Stimulated activated CD4-positive, alpha-beta T cell treated with anti-CD3 and anti-CD28 coated beads, Interleukin-12 subunit alpha, Interleukin-12 subunit beta, amount 100 ng/mL, for 4 hours (primary cell): ENCODE measurements at regions not wholly inside any gene's neighbourhood (a gene's known extent, or its start where the extent isn't known, plus 50 kb on each side); places are given as distances from the start of the nearest gene placed in this dataset.
A peak's percentile ranks its signal among the peaks of the same experiment; 100 is the strongest.
"Not testable (repeated sequence)": the region's sequence is repeated elsewhere in the genome, so short reads cannot be mapped to it uniquely, and the experiment has no call there.

Source experiments
- DNase-seq: peaks from one replicate; pipeline ENCODE4 v3.0.0-alpha.2; 2020

- no peak for DNase-seq
These were observed 148.7 kb upstream of the NEDD9 start for GRCh38 chr6:11380969-11381744.

GRCh38 chr6:11380549-11380948, 148.1 kb upstream of the NEDD9 start:
- DNase-seq = no peak

- no peak for DNase-seq
These were observed 147.3 kb upstream of the NEDD9 start for GRCh38 chr6:11379805-11380204.

- DNase-seq = no peak
These were observed 146.2 kb upstream of the NEDD9 start for GRCh38 chr6:11378639-11379038.

GRCh38 chr6:11374036-11375010, 141.9 kb upstream of the NEDD9 start:
- DNase-seq = no peak

GRCh38 chr6:11373208-11373607, 140.7 kb upstream of the NEDD9 start:
- DNase-seq = no peak

- DNase-seq = not testable (repeated sequence)
These were observed 139.8 kb upstream of the NEDD9 start for GRCh38 chr6:11372186-11372790.

- DNase-seq = no peak
These were observed 137.9 kb upstream of the NEDD9 start for GRCh38 chr6:11370191-11371018.

- DNase-seq = no peak
These were observed 136.3 kb upstream of the NEDD9 start for GRCh38 chr6:11368760-11369159.

GRCh38 chr6:11368264-11368663, 135.8 kb upstream of the NEDD9 start:
- DNase-seq = no peak

GRCh38 chr6:11367638-11368199, 135.3 kb upstream of the NEDD9 start:
- no peak for DNase-seq

GRCh38 chr6:11366934-11367637, 134.6 kb upstream of the NEDD9 start:
- DNase-seq = no peak

- peak; percentile 25 for DNase-seq
These were observed 133.9 kb upstream of the NEDD9 start for GRCh38 chr6:11366183-11366933.

GRCh38 chr6:11364971-11365397, 132.5 kb upstream of the NEDD9 start:
- DNase-seq = no peak

GRCh38 chr6:11363881-11364576, 131.6 kb upstream of the NEDD9 start:
- DNase-seq = peak; percentile 55

GRCh38 chr6:11362564-11362963, 130.1 kb upstream of the NEDD9 start:
- no peak for DNase-seq

GRCh38 chr6:11358904-11359830, 126.7 kb upstream of the NEDD9 start:
- no peak for DNase-seq

- no peak for DNase-seq
These were observed 124.8 kb upstream of the NEDD9 start for GRCh38 chr6:11357285-11357684.
